ENCODE measurements at regions not wholly inside any gene's neighbourhood (a gene's known extent, or its start where the extent isn't known, plus 50 kb on each side); places are given as distances from the start of the nearest gene placed in this dataset.
A peak's percentile ranks its signal among the peaks of the same experiment; 100 is the strongest.

- H4K91ac ChIP-seq (ENCODE audit: low read length), result no peak overlapping the region
- H3K4me2 ChIP-seq (ENCODE audit: low read length, poor library complexity, severe bottlenecking), result no peak overlapping the region
- H3K27me3 ChIP-seq (ENCODE audit: control insufficient read depth in 1 of 2, insufficient read depth in 1 of 2, low read length in 2 of 2), result no peaks in the 10 kb centered on the region
Observed at GRCh38 chr2:223532161-223532560, 70.0 kb downstream of the SCG2 start.

GRCh38 chr2:223532712-223533111, 69.4 kb downstream of the SCG2 start:
- no peak overlapping the region for H2BK15ac ChIP-seq (ENCODE audit: low read depth, poor library complexity, severe bottlenecking)
- no peak overlapping the region for H3K4me3 ChIP-seq (ENCODE audit: insufficient read depth in 1 of 2, low read depth in 1 of 2, low read length in 2 of 2)
- H3K9me3 ChIP-seq (ENCODE audit: control insufficient read depth, low read length), result no peaks in the 10 kb centered on the region
- no peak overlapping the region for H4K8ac ChIP-seq (ENCODE audit: low read length)
- peak overlapping the region in 1 of 2 experiments; percentile 11 for H3K4ac ChIP-seq (ENCODE audit: low read depth in 1 of 2, low read length in 2 of 2)
- no peak overlapping the region for H2BK5ac ChIP-seq (ENCODE audit: low read depth, low read length, poor library complexity, severe bottlenecking)
- H3K4me2 ChIP-seq (ENCODE audit: low read length, poor library complexity, severe bottlenecking), result no peak overlapping the region
- H4K91ac ChIP-seq (ENCODE audit: low read length), result no peak overlapping the region
- no peak overlapping the region for H2AFZ ChIP-seq (ENCODE audit: low read depth, low read length)
- H3K4me1 ChIP-seq (ENCODE audit: control insufficient read depth, insufficient read depth, low read depth, low read length), result peaks cover 1% of the 10 kb centered on the region
- no peak overlapping the region for H3K9ac ChIP-seq (ENCODE audit: low read length)
- no peak overlapping the region for H3K23ac ChIP-seq (ENCODE audit: low read length in 2 of 2)
- peak overlapping the region; percentile 28 to 45 for H3K18ac ChIP-seq (ENCODE audit: low read depth in 1 of 2, low read length in 2 of 2)
- no peaks in the 10 kb centered on the region for H3K36me3 ChIP-seq (ENCODE audit: control insufficient read depth in 1 of 2, insufficient read depth in 2 of 2, low read depth in 1 of 2, low read length in 2 of 2)
- no peak overlapping the region for H2BK120ac ChIP-seq (ENCODE audit: low read depth, low read length)
- H3K27me3 ChIP-seq (ENCODE audit: control insufficient read depth in 1 of 2, insufficient read depth in 1 of 2, low read length in 2 of 2), result no peaks in the 10 kb centered on the region
- H3K14ac ChIP-seq (ENCODE audit: low read length in 2 of 2), result no peak overlapping the region
- H3K27ac ChIP-seq (ENCODE audit: low read length, poor library complexity, severe bottlenecking), result no peak overlapping the region
- DNase-seq, result no peak
- H3K79me1 ChIP-seq (replicated peaks; ENCODE audit: low read length, poor library complexity, severe bottlenecking), result no peaks in the 10 kb centered on the region
- WGBS, result 100% methylated on average over 1 of the region's 1 CpG
- peak overlapping the region in 1 of 2 experiments; percentile 92 for H2BK12ac ChIP-seq (ENCODE audit: low read length in 2 of 2)
- no peak overlapping the region for H2AK5ac ChIP-seq (ENCODE audit: low read length, severe bottlenecking)

More at GRCh38 chr2:223532161-223532560, 70.0 kb downstream of the SCG2 start:
- Histone ChIP-seq H2BK120ac (ENCODE audit: low read depth, low read length) (no peak overlapping the region), H3K9ac (ENCODE audit: low read length) (no peak overlapping the region), H2BK12ac (ENCODE audit: low read length in 2 of 2) (no peak overlapping the region), H3K18ac (ENCODE audit: low read depth in 1 of 2, low read length in 2 of 2) (no peak overlapping the region), H3K14ac (ENCODE audit: low read length in 2 of 2) (no peak overlapping the region), H3K4me3 (ENCODE audit: insufficient read depth in 1 of 2, low read depth in 1 of 2, low read length in 2 of 2) (no peak overlapping the region), H2AK5ac (ENCODE audit: low read length, severe bottlenecking) (no peak overlapping the region), H3K36me3 (ENCODE audit: control insufficient read depth in 1 of 2, insufficient read depth in 2 of 2, low read depth in 1 of 2, low read length in 2 of 2) (no peaks in the 10 kb centered on the region), H2BK5ac (ENCODE audit: low read depth, low read length, poor library complexity, severe bottlenecking) (no peak overlapping the region), H2BK15ac (ENCODE audit: low read depth, poor library complexity, severe bottlenecking) (no peak overlapping the region), H3K79me1 (replicated peaks; ENCODE audit: low read length, poor library complexity, severe bottlenecking) (no peaks in the 10 kb centered on the region), H3K4ac (ENCODE audit: low read depth in 1 of 2, low read length in 2 of 2) (no peak overlapping the region), H3K9me3 (ENCODE audit: control insufficient read depth, low read length) (no peaks in the 10 kb centered on the region), H3K4me1 (ENCODE audit: control insufficient read depth, insufficient read depth, low read depth, low read length) (no peaks in the 10 kb centered on the region), H4K8ac (ENCODE audit: low read length) (no peak overlapping the region), H3K23ac (ENCODE audit: low read length in 2 of 2) (no peak overlapping the region), H3K27ac (ENCODE audit: low read length, poor library complexity, severe bottlenecking) (no peak overlapping the region), H2AFZ (ENCODE audit: low read depth, low read length) (no peak overlapping the region)
- WGBS, result 78% methylated on average over 2 of the region's 2 CpGs
- DNase-seq, result no peak

GRCh38 chr2:223536546-223536945, 65.6 kb downstream of the SCG2 start:
- no peak overlapping the region for H3K23ac ChIP-seq (ENCODE audit: low read length in 2 of 2)

GRCh38 chr2:223537115-223537514, 65.0 kb downstream of the SCG2 start:
- H3K27ac ChIP-seq (ENCODE audit: low read length, poor library complexity, severe bottlenecking), result no peak overlapping the region
- H2AK5ac ChIP-seq (ENCODE audit: low read length, severe bottlenecking), result peak overlapping the region; percentile 1
- H3K4me3 ChIP-seq (ENCODE audit: insufficient read depth in 1 of 2, low read depth in 1 of 2, low read length in 2 of 2), result no peak overlapping the region
- no peak overlapping the region for H3K23ac ChIP-seq (ENCODE audit: low read length in 2 of 2)
- H4K8ac ChIP-seq (ENCODE audit: low read length), result peak overlapping the region; percentile 14
- H3K4ac ChIP-seq (ENCODE audit: low read depth in 1 of 2, low read length in 2 of 2), result peak overlapping the region in 1 of 2 experiments; percentile 59
- H3K36me3 ChIP-seq (ENCODE audit: control insufficient read depth in 1 of 2, insufficient read depth in 2 of 2, low read depth in 1 of 2, low read length in 2 of 2), result no peaks in the 10 kb centered on the region
- no peak overlapping the region for H3K9ac ChIP-seq (ENCODE audit: low read length)
- H2BK5ac ChIP-seq (ENCODE audit: low read depth, low read length, poor library complexity, severe bottlenecking), result no peak overlapping the region
- no peak overlapping the region for H2BK15ac ChIP-seq (ENCODE audit: low read depth, poor library complexity, severe bottlenecking)
- peaks cover 4% of the 10 kb centered on the region for H3K4me1 ChIP-seq (ENCODE audit: control insufficient read depth, insufficient read depth, low read depth, low read length)
- H2BK120ac ChIP-seq (ENCODE audit: low read depth, low read length), result peak overlapping the region; percentile 15
- DNase-seq, result no peak
- no peak overlapping the region for H3K14ac ChIP-seq (ENCODE audit: low read length in 2 of 2)
- H3K18ac ChIP-seq (ENCODE audit: low read depth in 1 of 2, low read length in 2 of 2), result peak overlapping the region in 1 of 2 experiments; percentile 58
- H3K27me3 ChIP-seq (ENCODE audit: control insufficient read depth in 1 of 2, insufficient read depth in 1 of 2, low read length in 2 of 2), result no peaks in the 10 kb centered on the region
- H3K9me3 ChIP-seq (ENCODE audit: control insufficient read depth, low read length), result no peaks in the 10 kb centered on the region
- H3K4me2 ChIP-seq (ENCODE audit: low read length, poor library complexity, severe bottlenecking), result no peak overlapping the region
- no peaks in the 10 kb centered on the region for H3K79me1 ChIP-seq (replicated peaks; ENCODE audit: low read length, poor library complexity, severe bottlenecking)
- peak overlapping the region; percentile 34 for H4K91ac ChIP-seq (ENCODE audit: low read length)
- H2AFZ ChIP-seq (ENCODE audit: low read depth, low read length), result no peak overlapping the region
- WGBS, result 78% methylated on average over 1 of the region's 1 CpG
- H2BK12ac ChIP-seq (ENCODE audit: low read length in 2 of 2), result peak overlapping the region; percentile 17 to 92

More at GRCh38 chr2:223536546-223536945, 65.6 kb downstream of the SCG2 start:
- Histone ChIP-seq H2BK12ac (ENCODE audit: low read length in 2 of 2) (peak overlapping the region in 1 of 2 experiments; percentile 12), H4K91ac (ENCODE audit: low read length) (no peak overlapping the region), H3K4me3 (ENCODE audit: insufficient read depth in 1 of 2, low read depth in 1 of 2, low read length in 2 of 2) (no peak overlapping the region), H3K79me1 (replicated peaks; ENCODE audit: low read length, poor library complexity, severe bottlenecking) (no peaks in the 10 kb centered on the region), H2BK120ac (ENCODE audit: low read depth, low read length) (no peak overlapping the region), H3K4me1 (ENCODE audit: control insufficient read depth, insufficient read depth, low read depth, low read length) (peaks cover 4% of the 10 kb centered on the region), H3K4ac (ENCODE audit: low read depth in 1 of 2, low read length in 2 of 2) (no peak overlapping the region), H3K27ac (ENCODE audit: low read length, poor library complexity, severe bottlenecking) (no peak overlapping the region), H2BK5ac (ENCODE audit: low read depth, low read length, poor library complexity, severe bottlenecking) (no peak overlapping the region), H3K18ac (ENCODE audit: low read depth in 1 of 2, low read length in 2 of 2) (peak overlapping the region in 1 of 2 experiments; percentile 78), H2AK5ac (ENCODE audit: low read length, severe bottlenecking) (no peak overlapping the region), H4K8ac (ENCODE audit: low read length) (no peak overlapping the region), H3K27me3 (ENCODE audit: control insufficient read depth in 1 of 2, insufficient read depth in 1 of 2, low read length in 2 of 2) (no peaks in the 10 kb centered on the region), H3K4me2 (ENCODE audit: low read length, poor library complexity, severe bottlenecking) (no peak overlapping the region), H3K9ac (ENCODE audit: low read length) (no peak overlapping the region), H3K36me3 (ENCODE audit: control insufficient read depth in 1 of 2, insufficient read depth in 2 of 2, low read depth in 1 of 2, low read length in 2 of 2) (no peaks in the 10 kb centered on the region), H2AFZ (ENCODE audit: low read depth, low read length) (no peak overlapping the region), H3K9me3 (ENCODE audit: control insufficient read depth, low read length) (no peaks in the 10 kb centered on the region), H2BK15ac (ENCODE audit: low read depth, poor library complexity, severe bottlenecking) (no peak overlapping the region), H3K14ac (ENCODE audit: low read length in 2 of 2) (no peak overlapping the region)
- DNase-seq, result peak; percentile 80
- WGBS, result 18% methylated on average over 2 of the region's 2 CpGs

Data from mesenchymal stem cell (in vitro differentiated cells and primary cell).